ENCODE measurements at regions not wholly inside any gene's neighbourhood (a gene's known extent, or its start where the extent isn't known, plus 50 kb on each side); places are given as distances from the start of the nearest gene placed in this dataset.

DNA sequence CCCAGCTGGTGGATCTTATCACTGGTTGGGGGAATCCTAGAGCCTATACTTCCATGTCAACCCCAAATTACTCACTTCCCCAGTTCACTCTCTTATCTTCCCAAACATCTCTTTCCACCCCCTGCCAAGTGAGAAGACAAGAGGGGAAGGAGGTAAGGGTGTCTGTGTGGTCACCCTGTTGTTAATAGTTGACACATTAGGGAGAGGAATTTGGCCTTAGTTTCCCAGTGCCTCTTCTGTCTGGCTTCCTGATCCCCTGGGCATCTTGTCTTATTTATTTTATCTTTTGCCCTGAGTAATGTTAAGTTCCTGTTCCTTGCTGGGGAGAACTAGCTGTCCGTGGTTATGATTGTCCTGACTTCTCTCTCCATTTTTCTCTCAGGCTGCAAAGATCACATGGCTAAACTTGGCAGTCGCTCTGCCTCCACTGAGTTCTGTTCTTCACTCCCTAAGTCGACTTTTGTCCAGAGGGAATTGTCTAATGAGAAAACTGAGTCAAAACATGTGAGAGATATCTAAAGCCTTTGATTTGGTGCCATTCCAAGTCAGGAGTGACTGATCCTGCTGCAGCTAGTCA lies 157.1 kb upstream of the SYT6 start:
- TF ChIP-seq POLR2A (IDR thresholded peaks at IDR 0.05) (no peak), CTCF (IDR thresholded peaks at IDR 0.05) (no peak)

Data from prostate gland (tissue), 2 donors.